H1 (cell line): ENCODE measurements at regions not wholly inside any gene's neighbourhood (a gene's known extent, or its start where the extent isn't known, plus 50 kb on each side); places are given as distances from the start of the nearest gene placed in this dataset.

Experiments used
- HDAC2 ChIP-seq, 2 experiments: fragments of 300-600 bp in 1 of 2; sonication (generic) in 1 of 2; IDR thresholded peaks; 2 replicates each; pipeline ENCODE4 v1.6.1; 2011 to 2012; ENCODE audit warnings: low read depth in 2 of 2, low read length in 2 of 2, mild to moderate bottlenecking in 2 of 2, moderate library complexity in 2 of 2, borderline replicate concordance in 1 of 2, inconsistent platforms in 1 of 2
- NANOG ChIP-seq: IDR thresholded peaks from 2 replicates; pipeline ENCODE4 v1.6.1; 2011; ENCODE audit warnings: low read length, low read depth, mild to moderate bottlenecking, inconsistent platforms; ENCODE audit not compliant: insufficient read depth, poor library complexity, severe bottlenecking
- SIX5 ChIP-seq: IDR thresholded peaks from 2 replicates; pipeline ENCODE4 v1.6.1; 2011; ENCODE audit warnings: mild to moderate bottlenecking, low read depth, low read length
- TCF12 ChIP-seq: IDR thresholded peaks from 2 replicates; pipeline ENCODE4 v1.6.1; 2011; ENCODE audit warnings: low read depth, mild to moderate bottlenecking, low read length
- TF ChIP-seq, protein P1 (sequence below): IDR thresholded peaks from 2 replicates; pipeline ENCODE4 v1.6.1; 2011; ENCODE audit warnings: low read depth, mild to moderate bottlenecking, low read length; ENCODE audit not compliant: insufficient read depth

DNA sequence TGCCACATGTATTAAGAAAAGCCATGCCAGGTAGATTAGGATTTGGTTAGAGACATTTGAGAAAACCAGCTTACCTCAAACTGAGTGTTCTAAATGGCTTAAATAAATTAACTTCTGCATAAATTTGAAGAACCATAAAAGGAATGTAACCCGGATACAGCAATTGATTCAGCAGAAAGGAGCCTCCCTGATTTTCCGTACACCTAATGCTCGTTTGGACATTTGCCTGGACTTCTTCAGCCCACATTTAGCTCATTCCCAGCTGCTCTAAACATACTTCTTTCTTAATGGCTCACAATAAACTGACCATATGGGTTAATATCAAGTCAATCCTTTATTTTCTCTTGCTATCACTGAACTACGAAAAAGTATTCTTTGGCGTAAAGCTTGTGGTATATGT, 392.4 kb downstream of the ZNF516 start (continued):
- no peak for TF ChIP-seq NANOG
- TF ChIP-seq HDAC2 (IDR thresholded peaks at IDR 0.05; ENCODE audit: borderline replicate concordance in 1 of 2, low read depth in 2 of 2, low read length in 2 of 2): no peak
- TF ChIP-seq, protein P1, sequence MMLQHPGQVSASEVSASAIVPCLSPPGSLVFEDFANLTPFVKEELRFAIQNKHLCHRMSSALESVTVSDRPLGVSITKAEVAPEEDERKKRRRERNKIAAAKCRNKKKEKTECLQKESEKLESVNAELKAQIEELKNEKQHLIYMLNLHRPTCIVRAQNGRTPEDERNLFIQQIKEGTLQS: no peak
- no peak for TF ChIP-seq TCF12
- no peak for TF ChIP-seq SIX5
